ENCODE measurements at regions not wholly inside any gene's neighbourhood (a gene's known extent, or its start where the extent isn't known, plus 50 kb on each side); places are given as distances from the start of the nearest gene placed in this dataset.
A peak's percentile ranks its signal among the peaks of the same experiment; 100 is the strongest.

- no peak for ATAC-seq
- TF ChIP-seq BACH2 (CRISPR knock-in tag; IDR thresholded peaks at IDR 0.05; ENCODE audit: borderline replicate concordance) = no peak
- no peak for TF ChIP-seq PATZ1 (CRISPR knock-in tag; IDR thresholded peaks at IDR 0.05; ENCODE audit: borderline replicate concordance)
- TF ChIP-seq ZNF565 (CRISPR knock-in tag; conservative IDR thresholded peaks at IDR 0.05; ENCODE audit: low read depth) = no peak
- TF ChIP-seq RARB (CRISPR knock-in tag; IDR thresholded peaks at IDR 0.05) = no peak
- no peak for TF ChIP-seq CREB5 (CRISPR knock-in tag; IDR thresholded peaks at IDR 0.05; ENCODE audit: low read depth)
These were observed 695.1 kb downstream of the INHBA start for GRCh38 chr7:41007811-41008210.

- ATAC-seq = peak; percentile 16; the same call in 1 of the 3 replicates
- TF ChIP-seq CREB5 (CRISPR knock-in tag; IDR thresholded peaks at IDR 0.05; ENCODE audit: low read depth) = no peak
- no peak for TF ChIP-seq ZNF70 (CRISPR knock-in tag; IDR thresholded peaks at IDR 0.05)
- no peak for TF ChIP-seq TSHZ2 (CRISPR knock-in tag; IDR thresholded peaks at IDR 0.05)
- TF ChIP-seq ISL1 (CRISPR knock-in tag; IDR thresholded peaks at IDR 0.05) = peak; percentile 92
These were observed 695.5 kb downstream of the INHBA start for GRCh38 chr7:41007351-41007751.

- ATAC-seq = peak; percentile 13; the same call in 1 of the 3 replicates
- TF ChIP-seq GLIS3 (CRISPR knock-in tag; IDR thresholded peaks at IDR 0.05) = 0 out of 2 replicates have a peak, but pooled peaks have one; percentile 38
- no peak for TF ChIP-seq TSHZ2 (CRISPR knock-in tag; IDR thresholded peaks at IDR 0.05)
- TF ChIP-seq ZNF565 (CRISPR knock-in tag; conservative IDR thresholded peaks at IDR 0.05; ENCODE audit: low read depth) = no peak
- no peak for TF ChIP-seq TOX (CRISPR knock-in tag; IDR thresholded peaks at IDR 0.05; ENCODE audit: borderline replicate concordance)
- peak; percentile 48; the same call in 1 of the 2 replicates for TF ChIP-seq CREB5 (CRISPR knock-in tag; IDR thresholded peaks at IDR 0.05; ENCODE audit: low read depth)
- TF ChIP-seq SNAI2 (CRISPR knock-in tag; IDR thresholded peaks at IDR 0.05) = no peak
- TF ChIP-seq ARNTL (CRISPR knock-in tag; IDR thresholded peaks at IDR 0.05; ENCODE audit: borderline replicate concordance, low read depth) = no peak
- no peak for TF ChIP-seq POU6F1 (CRISPR knock-in tag; IDR thresholded peaks at IDR 0.05; ENCODE audit: borderline replicate concordance, low read depth)
- TF ChIP-seq PATZ1 (CRISPR knock-in tag; IDR thresholded peaks at IDR 0.05; ENCODE audit: borderline replicate concordance) = no peak; the same call in 1 of the 2 replicates
- peak; percentile 95 for TF ChIP-seq ISL1 (CRISPR knock-in tag; IDR thresholded peaks at IDR 0.05)
- no peak for TF ChIP-seq ZNF8 (CRISPR knock-in tag; IDR thresholded peaks at IDR 0.05)
These were observed 696.4 kb downstream of the INHBA start for GRCh38 chr7:41006306-41006995.

Data from SK-N-SH treated with all-trans-retinoic acid at 6 μM for 48 hours (cell line).